ENCODE measurements at regions not wholly inside any gene's neighbourhood (a gene's known extent, or its start where the extent isn't known, plus 50 kb on each side); places are given as distances from the start of the nearest gene placed in this dataset.

- TF ChIP-seq CTCF (IDR thresholded peaks at IDR 0.05; ENCODE audit: low read depth, low read length) (no peak), EZH2phosphoT487 (IDR thresholded peaks at IDR 0.05; ENCODE audit: low read depth) (no peak)
Observed at GRCh38 chr13:26837102-26837501, 76.5 kb upstream of the GPR12 start.

All from OCI-LY3 (cell line).